ENCODE measurements at regions not wholly inside any gene's neighbourhood (a gene's known extent, or its start where the extent isn't known, plus 50 kb on each side); places are given as distances from the start of the nearest gene placed in this dataset.

- TF ChIP-seq EZH2 (IDR thresholded peaks at IDR 0.05; ENCODE audit: insufficient read depth, poor library complexity, severe bottlenecking), result no peak
- TF ChIP-seq EZH2phosphoT487 (IDR thresholded peaks at IDR 0.05; ENCODE audit: insufficient read depth, low read depth), result no peak
These were observed 88.5 kb upstream of the ALX4 start for GRCh38 chr11:44398266-44399030.

Data from GM23248 (cell line).